ENCODE measurements at regions not wholly inside any gene's neighbourhood (a gene's known extent, or its start where the extent isn't known, plus 50 kb on each side); places are given as distances from the start of the nearest gene placed in this dataset.

DNA sequence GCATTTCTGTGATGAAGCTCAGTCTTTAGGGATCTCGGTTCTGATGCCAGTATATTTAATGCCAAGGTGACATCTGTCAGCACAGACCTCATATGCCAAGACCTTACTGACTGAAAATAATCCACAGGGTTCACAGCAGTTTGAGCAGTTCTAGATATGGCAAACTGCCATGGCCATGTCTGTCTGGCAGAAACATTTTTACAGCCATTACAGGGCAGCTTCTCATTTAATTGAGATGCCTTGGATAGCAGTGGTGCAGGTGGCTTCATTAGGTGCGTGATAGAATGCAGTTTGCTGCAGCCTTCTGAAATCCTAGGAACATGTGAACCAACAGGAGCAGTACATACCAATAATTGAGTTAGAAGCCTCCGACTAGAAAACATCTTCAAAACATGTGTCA is 510.6 kb downstream of the XIRP2 start:
- TF ChIP-seq, protein P1, sequence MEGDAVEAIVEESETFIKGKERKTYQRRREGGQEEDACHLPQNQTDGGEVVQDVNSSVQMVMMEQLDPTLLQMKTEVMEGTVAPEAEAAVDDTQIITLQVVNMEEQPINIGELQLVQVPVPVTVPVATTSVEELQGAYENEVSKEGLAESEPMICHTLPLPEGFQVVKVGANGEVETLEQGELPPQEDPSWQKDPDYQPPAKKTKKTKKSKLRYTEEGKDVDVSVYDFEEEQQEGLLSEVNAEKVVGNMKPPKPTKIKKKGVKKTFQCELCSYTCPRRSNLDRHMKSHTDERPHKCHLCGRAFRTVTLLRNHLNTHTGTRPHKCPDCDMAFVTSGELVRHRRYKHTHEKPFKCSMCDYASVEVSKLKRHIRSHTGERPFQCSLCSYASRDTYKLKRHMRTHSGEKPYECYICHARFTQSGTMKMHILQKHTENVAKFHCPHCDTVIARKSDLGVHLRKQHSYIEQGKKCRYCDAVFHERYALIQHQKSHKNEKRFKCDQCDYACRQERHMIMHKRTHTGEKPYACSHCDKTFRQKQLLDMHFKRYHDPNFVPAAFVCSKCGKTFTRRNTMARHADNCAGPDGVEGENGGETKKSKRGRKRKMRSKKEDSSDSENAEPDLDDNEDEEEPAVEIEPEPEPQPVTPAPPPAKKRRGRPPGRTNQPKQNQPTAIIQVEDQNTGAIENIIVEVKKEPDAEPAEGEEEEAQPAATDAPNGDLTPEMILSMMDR (IDR thresholded peaks at IDR 0.05) = no peak
- no peak for TF ChIP-seq EP300 (IDR thresholded peaks at IDR 0.05; ENCODE audit: low read depth)
- no peak for TF ChIP-seq POLR2AphosphoS5 (IDR thresholded peaks at IDR 0.05)
- no peak for TF ChIP-seq POLR2A (IDR thresholded peaks at IDR 0.05)
- Histone ChIP-seq H3K36me3 (no peaks in the 10 kb centered on the region), H3K27ac (no peak overlapping the region), H3K27me3 (no peaks in the 10 kb centered on the region), H3K4me1 (peaks cover 0 to 9% (median 0%) of the 10 kb centered on the region in 4 donors), H3K9me3 (peaks cover 0 to 4% of the 10 kb centered on the region in 2 donors), H3K4me3 (no peak overlapping the region)
- 66 to 85% methylated on average over 2 to 3 of the region's 3 CpGs for WGBS, 2 donors (ENCODE audit: low coverage in 1 of 2)
- no peak for DNase-seq
- in situ Hi-C loops (cut with MboI; ENCODE audit: low pct_ligation_motif_present in 1 of 4, low pct_unique_long_range_greater_than_20kb in 1 of 4, low sequenced_read_pairs in 3 of 4) (no loop called here), intact Hi-C loops (cut with DNase I; ENCODE audit: low total_unique reads) (no loop called here)

DNA sequence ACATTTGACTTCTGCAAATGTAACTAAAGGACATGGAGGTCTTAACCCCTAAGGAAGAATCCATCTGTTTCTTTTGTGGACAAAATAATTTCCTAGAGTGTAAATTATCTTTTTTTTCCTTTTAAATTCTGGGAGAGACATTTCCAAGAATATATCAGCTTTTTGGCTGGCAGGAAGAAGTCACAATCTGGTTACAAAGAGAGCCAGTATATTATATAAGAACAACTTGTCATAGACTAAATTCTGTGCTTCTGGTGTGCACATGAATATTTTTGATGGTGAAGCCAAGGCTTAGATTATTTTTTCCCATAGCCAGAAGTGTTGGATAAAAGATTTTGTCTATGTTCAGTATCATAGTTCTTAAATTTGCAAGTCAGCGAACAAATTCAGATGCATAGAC is 500.6 kb downstream of the XIRP2 start:
- Histone ChIP-seq H3K4me3 (no peak overlapping the region), H3K36me3 (no peaks in the 10 kb centered on the region), H3K4me1 (peaks cover 0 to 32% (median 19%) of the 10 kb centered on the region in 4 donors), H3K9me3 (no peaks in the 10 kb centered on the region), H3K27me3 (no peaks in the 10 kb centered on the region), H3K27ac (no peak overlapping the region)
- TF ChIP-seq POLR2AphosphoS5 (IDR thresholded peaks at IDR 0.05) (no peak), POLR2A (IDR thresholded peaks at IDR 0.05) (no peak), EP300 (IDR thresholded peaks at IDR 0.05; ENCODE audit: low read depth) (no peak)
- TF ChIP-seq, protein P1 (IDR thresholded peaks at IDR 0.05) = no peak
- intact Hi-C loops (cut with DNase I; ENCODE audit: low total_unique reads) = no loop called here
- 98 to 100% methylated on average over 1 of the region's 1 CpG for WGBS, 2 donors (ENCODE audit: low coverage in 1 of 2)
- DNase-seq = no peak
- in situ Hi-C loops (cut with MboI; ENCODE audit: low pct_ligation_motif_present in 1 of 4, low pct_unique_long_range_greater_than_20kb in 1 of 4, low sequenced_read_pairs in 3 of 4) = no loop called here

DNA sequence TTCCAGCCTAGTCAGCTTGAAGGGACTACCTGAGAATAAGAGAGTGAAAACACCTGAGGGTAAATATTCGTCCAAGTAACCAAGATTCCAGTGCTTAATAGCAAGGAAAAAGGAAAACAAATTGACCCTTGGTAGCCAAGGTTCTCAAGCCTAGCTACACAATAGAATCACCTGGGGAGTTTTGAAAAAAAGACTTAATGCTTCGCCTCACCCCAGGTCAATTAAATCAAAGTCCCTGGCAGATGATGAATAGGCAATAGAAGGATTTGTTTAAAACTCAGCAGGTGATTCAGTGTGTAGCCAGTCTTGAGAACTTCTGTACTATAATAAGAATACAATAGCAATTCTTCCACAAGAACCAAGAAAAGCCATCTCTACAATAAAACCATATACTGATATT is 500.2 kb downstream of the XIRP2 start:
- no peak overlapping the region for H3K27ac ChIP-seq
- WGBS, 2 donors (ENCODE audit: low coverage in 1 of 2) = 30 to 50% methylated on average over 2 of the region's 2 CpGs
- H3K36me3 ChIP-seq = no peaks in the 10 kb centered on the region
- intact Hi-C loops (cut with DNase I; ENCODE audit: low total_unique reads) (no loop called here), in situ Hi-C loops (cut with MboI; ENCODE audit: low pct_ligation_motif_present in 1 of 4, low pct_unique_long_range_greater_than_20kb in 1 of 4, low sequenced_read_pairs in 3 of 4) (no loop called here)
- H3K4me1 ChIP-seq = peaks cover 0 to 33% (median 19%) of the 10 kb centered on the region in 4 donors
- TF ChIP-seq, protein P1 (IDR thresholded peaks at IDR 0.05) = no peak
- peak in 1 of 3 donors; percentile 5 for TF ChIP-seq POLR2AphosphoS5 (IDR thresholded peaks at IDR 0.05)
- no peak overlapping the region for H3K4me3 ChIP-seq
- H3K9me3 ChIP-seq = no peaks in the 10 kb centered on the region
- H3K27me3 ChIP-seq = no peaks in the 10 kb centered on the region
- DNase-seq = no peak

DNA sequence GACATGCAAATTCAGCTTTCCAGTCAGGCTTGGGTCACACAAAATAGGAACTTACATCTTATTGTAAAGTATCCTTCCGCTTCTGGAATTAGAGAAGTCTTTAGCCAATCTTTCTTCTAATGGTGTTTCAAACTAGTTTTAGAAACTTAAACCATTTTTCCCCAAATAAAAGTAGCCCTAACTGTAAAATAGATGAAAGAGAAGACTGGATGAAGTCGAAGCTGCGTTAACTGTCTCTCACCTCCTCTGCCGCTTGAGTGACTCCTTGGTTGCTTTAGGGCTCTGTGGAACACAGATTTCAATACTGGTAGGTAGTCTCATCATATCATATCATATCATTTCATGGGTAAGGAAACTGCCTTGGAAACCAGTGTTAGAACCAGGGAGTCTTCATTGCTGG is 498.4 kb downstream of the XIRP2 start:
- H3K36me3 ChIP-seq = no peaks in the 10 kb centered on the region
- WGBS, 2 donors (ENCODE audit: low coverage in 1 of 2) = 80 to 100% methylated on average over 1 to 4 of the region's 4 CpGs
- no peak overlapping the region for H3K27ac ChIP-seq
- no peak for TF ChIP-seq POLR2A (IDR thresholded peaks at IDR 0.05)
- TF ChIP-seq EP300 (IDR thresholded peaks at IDR 0.05; ENCODE audit: low read depth) = no peak
- no peak for TF ChIP-seq POLR2AphosphoS5 (IDR thresholded peaks at IDR 0.05)
- TF ChIP-seq, protein P1 (IDR thresholded peaks at IDR 0.05) = no peak
- no peak overlapping the region for H3K4me3 ChIP-seq
- no peak for DNase-seq
- H3K27me3 ChIP-seq = no peaks in the 10 kb centered on the region
- H3K9me3 ChIP-seq = no peaks in the 10 kb centered on the region
- H3K4me1 ChIP-seq = peaks cover 0 to 49% (median 30%) of the 10 kb centered on the region in 4 donors
- intact Hi-C loops (cut with DNase I; ENCODE audit: low total_unique reads) (no loop called here), in situ Hi-C loops (cut with MboI; ENCODE audit: low pct_ligation_motif_present in 1 of 4, low pct_unique_long_range_greater_than_20kb in 1 of 4, low sequenced_read_pairs in 3 of 4) (no loop called here)

Measured in transverse colon (tissue), 4 donors.